GM12878 (cell line): ENCODE measurements at regions not wholly inside any gene's neighbourhood (a gene's known extent, or its start where the extent isn't known, plus 50 kb on each side); places are given as distances from the start of the nearest gene placed in this dataset.

Experiments used
- CBX3 ChIP-seq: fragments of 200-600 bp; sonication (generic); IDR thresholded peaks from 2 replicates; pipeline ENCODE4 v1.6.1; 2016; ENCODE audit warnings: low read depth, borderline replicate concordance
- CTCF ChIP-seq, 3 experiments: IDR thresholded peaks in 2 of 3; conservative IDR thresholded peaks in 1 of 3; 2 replicates each; pipeline ENCODE4 v1.5.1; 2011; ENCODE audit warnings: low read depth in 3 of 3, low read length in 3 of 3, mild to moderate bottlenecking in 3 of 3, control low read depth in 2 of 3, moderate library complexity in 2 of 3, inconsistent platforms in 1 of 3, mixed read lengths in 1 of 3; ENCODE audit not compliant: control insufficient read depth in 2 of 3, insufficient read depth in 1 of 3; ENCODE audit errors: extremely low read depth in 1 of 3
- EP300 ChIP-seq, 2 experiments: fragments of 150-350 bp in 1 of 2; IDR thresholded peaks; 2 replicates each; pipeline ENCODE4 v1.6.1; 2011 to 2012; ENCODE audit warnings: low read depth in 2 of 2, low read length in 2 of 2, borderline replicate concordance in 1 of 2, improper control_type of control experiment in 1 of 2, inconsistent platforms in 1 of 2; ENCODE audit not compliant: control insufficient read depth in 1 of 2
- EZH2 ChIP-seq: IDR thresholded peaks from 2 replicates; pipeline ENCODE4 v1.6.1; 2012; ENCODE audit warnings: low read depth, mild to moderate bottlenecking, control low read depth, inconsistent platforms, low read length, borderline replicate concordance; ENCODE audit not compliant: control insufficient read depth
- FOS ChIP-seq: IDR thresholded peaks from 3 replicates; pipeline ENCODE4 v1.6.1; 2011; ENCODE audit warnings: borderline replicate concordance; ENCODE audit not compliant: insufficient read length; ENCODE audit errors: extremely low read depth
- POLR2AphosphoS2 ChIP-seq: IDR thresholded peaks from 2 replicates; pipeline ENCODE4 v1.6.1; 2011; ENCODE audit warnings: low read depth, mild to moderate bottlenecking, low read length, improper control_type of control experiment, moderate library complexity
- POLR2AphosphoS5 ChIP-seq: IDR thresholded peaks from 2 replicates; pipeline ENCODE4 v1.6.1; 2011; ENCODE audit warnings: mild to moderate bottlenecking, low read length, inconsistent platforms
- RCOR1 ChIP-seq: conservative IDR thresholded peaks from 2 replicates; pipeline ENCODE4 v1.6.1; 2012; ENCODE audit warnings: low read depth, low read length, improper control_type of control experiment
- STAT1 ChIP-seq: fragments of 450-650 bp; conservative IDR thresholded peaks from 2 replicates; pipeline ENCODE4 v1.6.1; 2014; ENCODE audit warnings: antibody characterized with exemption, mild to moderate bottlenecking
- USF1 ChIP-seq: IDR thresholded peaks from 2 replicates; pipeline ENCODE4 v1.6.1; 2011; ENCODE audit warnings: borderline replicate concordance, low read depth, mild to moderate bottlenecking, moderate library complexity, mixed read lengths, low read length; ENCODE audit not compliant: insufficient read depth; ENCODE audit errors: extremely low read length

- TF ChIP-seq USF1 (no peak), EZH2 (no peak), POLR2AphosphoS5 (no peak), CTCF (IDR thresholded peaks at IDR 0.05 in 2 of 3, conservative IDR thresholded peaks at IDR 0.05 in 1 of 3; ENCODE audit: control insufficient read depth in 2 of 3, extremely low read depth in 1 of 3, insufficient read depth in 1 of 3, low read depth in 3 of 3, low read length in 3 of 3) (no peak), EP300 (IDR thresholded peaks at IDR 0.05; ENCODE audit: borderline replicate concordance in 1 of 2, control insufficient read depth in 1 of 2, low read depth in 2 of 2, low read length in 2 of 2) (no peak), POLR2AphosphoS2 (no peak), FOS (no peak), STAT1 (no peak), CBX3 (no peak), RCOR1 (no peak)
Measured at GRCh38 chr7:33794419-33794818, 110.9 kb upstream of the BMPER start.
